Central memory CD8-positive, alpha-beta T cell (primary cell): ENCODE measurements at regions not wholly inside any gene's neighbourhood (a gene's known extent, or its start where the extent isn't known, plus 50 kb on each side); places are given as distances from the start of the nearest gene placed in this dataset.

Experiments
- ATAC-seq: fragments of 150-1000 bp; cut with Tn5 transposase; replicated peaks from 2 replicates; pipeline ENCODE4 v1.10.0; 2022; ENCODE audit warnings: mild to moderate bottlenecking, moderate FRiP score, moderate number of reproducible peaks; ENCODE audit not compliant: poor library complexity, severe bottlenecking; ENCODE audit errors: extremely low read depth
- DNase-seq, 2 donors: peaks; one replicate each; pipeline ENCODE4 v3.0.0; 2021; ENCODE audit warnings: low spot score in 2 of 2
- H3K27ac Mint-ChIP-seq: one replicate; pipeline ENCODE4 v1.8.0; 2022; ENCODE audit warnings: low read depth, mild to moderate bottlenecking, moderate library complexity, mixed read lengths
- H3K27me3 Mint-ChIP-seq: one replicate; pipeline ENCODE4 v1.8.0; 2022; ENCODE audit warnings: mixed read lengths
- H3K36me3 Mint-ChIP-seq: one replicate; pipeline ENCODE4 v1.8.0; 2022; ENCODE audit warnings: mild to moderate bottlenecking, moderate library complexity, mixed read lengths; ENCODE audit not compliant: insufficient read depth
- H3K4me1 Mint-ChIP-seq: one replicate; pipeline ENCODE4 v1.8.0; 2022; ENCODE audit warnings: mixed read lengths
- H3K4me3 Mint-ChIP-seq: one replicate; pipeline ENCODE4 v1.8.0; 2022; ENCODE audit warnings: mild to moderate bottlenecking, moderate library complexity, mixed read lengths
- H3K9me3 Mint-ChIP-seq: one replicate; pipeline ENCODE4 v1.8.0; 2022; ENCODE audit warnings: mixed read lengths

DNA sequence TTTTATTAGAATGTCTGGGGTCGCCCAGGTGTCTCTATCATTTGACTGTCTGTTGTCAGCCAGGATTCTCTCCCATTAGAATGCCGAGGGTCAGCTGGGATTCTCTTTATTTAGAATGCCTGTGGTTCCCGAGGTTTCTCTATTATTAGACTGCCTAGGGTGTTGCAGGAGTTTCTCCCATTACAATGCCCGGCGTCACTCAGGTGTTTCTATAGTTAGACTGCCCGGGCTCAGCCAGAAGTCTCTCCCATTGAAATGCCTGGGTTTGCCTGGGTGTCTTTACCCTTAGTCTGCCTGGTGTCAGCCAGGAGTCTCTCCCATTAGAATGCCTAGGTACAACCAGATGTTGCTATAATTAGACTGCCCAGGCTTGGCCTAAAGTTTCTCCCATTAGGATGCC lies 2252.0 kb downstream of the TP53TG3F start:
- Mint-ChIP-seq H3K9me3 (peaks cover 12% of the 10 kb centered on the region), H3K27ac (no peak overlapping the region), H3K4me1 (no peaks in the 10 kb centered on the region), H3K36me3 (no peaks in the 10 kb centered on the region), H3K27me3 (no peaks in the 10 kb centered on the region), H3K4me3 (no peak overlapping the region)
- ATAC-seq = no peak
- no peak for DNase-seq

GRCh38 chr16:35711958-35712357 lies 2252.5 kb downstream of the TP53TG3F start:
- Mint-ChIP-seq H3K4me3 (no peak overlapping the region), H3K36me3 (no peaks in the 10 kb centered on the region), H3K4me1 (no peaks in the 10 kb centered on the region), H3K9me3 (peaks cover 12% of the 10 kb centered on the region), H3K27me3 (no peaks in the 10 kb centered on the region), H3K27ac (no peak overlapping the region)
- no peak for DNase-seq
- no peak for ATAC-seq

DNA sequence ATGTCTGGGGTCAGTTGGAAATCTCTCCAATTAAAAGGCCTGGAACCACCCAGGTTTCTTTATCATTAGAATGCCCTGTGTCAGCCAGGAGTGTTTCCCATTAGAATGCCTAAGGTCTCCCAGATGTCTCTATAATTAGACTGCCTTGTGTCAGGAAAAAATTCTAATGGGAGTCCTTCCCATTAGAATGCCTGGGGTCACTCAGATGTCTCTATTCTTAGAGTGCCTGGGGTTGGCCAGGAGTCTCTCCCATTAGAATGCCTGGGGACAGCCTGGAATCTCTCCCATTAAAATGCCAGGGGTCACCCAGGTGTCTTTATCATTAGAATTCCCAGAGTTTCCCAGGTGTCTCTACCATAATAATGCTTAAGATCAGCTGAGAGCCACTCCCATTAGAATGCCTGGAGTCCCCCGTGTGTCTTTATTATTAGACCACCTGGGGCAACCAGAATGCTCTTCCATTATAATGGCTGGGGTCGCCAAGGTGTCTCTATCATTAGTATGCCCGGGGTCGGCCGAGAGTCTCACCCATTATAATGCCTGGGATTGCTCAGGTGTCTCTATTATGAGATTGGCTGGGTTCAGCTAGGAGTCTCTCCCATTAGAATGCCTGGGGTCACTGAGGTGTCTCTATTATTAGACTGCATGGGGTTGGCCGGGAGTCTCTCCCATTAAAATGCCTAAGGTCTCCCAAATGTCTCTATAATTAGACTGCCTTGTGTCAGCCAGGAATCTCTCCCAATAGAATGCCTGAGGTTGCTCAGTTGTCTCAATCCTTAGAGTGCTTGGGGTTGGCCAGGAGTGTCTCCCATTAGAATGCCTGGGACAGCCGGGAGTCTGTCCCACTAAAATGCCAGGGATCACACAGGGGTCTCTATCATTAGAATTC lies 2254.6 kb downstream of the TP53TG3F start:
- Mint-ChIP-seq H3K4me1 (no peaks in the 10 kb centered on the region), H3K27me3 (no peaks in the 10 kb centered on the region), H3K27ac (no peak overlapping the region), H3K36me3 (no peaks in the 10 kb centered on the region), H3K9me3 (peaks cover 22% of the 10 kb centered on the region), H3K4me3 (no peak overlapping the region)
- DNase-seq (no peak), ATAC-seq (no peak)

DNA sequence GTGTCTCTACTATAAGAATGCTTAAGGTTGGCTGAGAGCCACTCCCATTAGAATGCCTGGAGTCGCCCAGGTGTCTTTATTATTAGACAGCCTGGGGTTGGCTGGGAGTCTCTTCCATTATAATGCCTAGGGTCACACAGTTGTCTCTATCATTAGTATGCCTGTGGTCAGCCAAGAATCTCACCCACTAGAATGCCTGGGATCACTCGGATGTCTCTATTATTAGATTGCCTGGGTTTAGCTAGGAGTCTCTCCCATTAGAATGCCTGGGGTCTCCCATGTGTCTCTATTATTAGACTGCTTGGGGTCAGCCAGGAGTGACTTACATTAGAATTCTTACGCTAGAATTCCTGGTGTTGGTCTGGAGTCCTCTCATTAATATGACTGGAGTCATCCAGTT lies 2255.3 kb downstream of the TP53TG3F start:
- Mint-ChIP-seq H3K27ac (no peak overlapping the region), H3K4me1 (no peaks in the 10 kb centered on the region), H3K9me3 (peaks cover 22% of the 10 kb centered on the region), H3K27me3 (no peaks in the 10 kb centered on the region), H3K4me3 (no peak overlapping the region), H3K36me3 (no peaks in the 10 kb centered on the region)
- ATAC-seq (no peak), DNase-seq (no peak)

DNA sequence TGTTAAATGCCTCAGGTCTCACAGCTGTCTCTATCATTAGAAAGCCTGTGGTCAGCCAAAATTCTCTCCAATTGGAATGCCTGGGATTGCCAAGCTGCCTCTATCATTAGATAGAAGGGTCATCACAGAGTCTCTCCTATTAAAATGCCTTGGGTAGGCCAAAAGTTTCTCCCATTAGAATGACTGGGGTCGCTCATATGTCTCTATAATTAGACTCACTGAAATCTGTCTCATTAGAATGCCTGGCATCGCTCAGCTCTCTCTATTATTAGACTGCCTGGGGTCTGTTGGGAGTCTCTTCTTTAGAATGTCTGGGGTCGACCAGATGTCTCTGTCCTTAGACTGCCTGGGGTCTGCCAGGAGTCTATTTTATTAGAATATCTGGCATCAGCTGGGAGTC lies 2265.1 kb downstream of the TP53TG3F start:
- no peak overlapping the region for H3K27ac Mint-ChIP-seq
- ATAC-seq (no peak), DNase-seq (no peak)
- H3K27me3 Mint-ChIP-seq = no peaks in the 10 kb centered on the region
- no peak overlapping the region for H3K4me3 Mint-ChIP-seq
- peaks cover 25% of the 10 kb centered on the region for H3K9me3 Mint-ChIP-seq
- no peaks in the 10 kb centered on the region for H3K4me1 Mint-ChIP-seq
- no peaks in the 10 kb centered on the region for H3K36me3 Mint-ChIP-seq

- ATAC-seq = no peak
- DNase-seq = no peak
- no peaks in the 10 kb centered on the region for H3K36me3 Mint-ChIP-seq
- no peak overlapping the region for H3K4me3 Mint-ChIP-seq
- H3K4me1 Mint-ChIP-seq = no peaks in the 10 kb centered on the region
- H3K9me3 Mint-ChIP-seq = peaks cover 33% of the 10 kb centered on the region
- H3K27me3 Mint-ChIP-seq = no peaks in the 10 kb centered on the region
- H3K27ac Mint-ChIP-seq = no peak overlapping the region
These were observed 2266.5 kb downstream of the TP53TG3F start for GRCh38 chr16:35725949-35726348.

- no peak overlapping the region for H3K27ac Mint-ChIP-seq
- no peak for ATAC-seq
- no peak overlapping the region for H3K4me3 Mint-ChIP-seq
- peaks cover 31% of the 10 kb centered on the region for H3K9me3 Mint-ChIP-seq
- no peaks in the 10 kb centered on the region for H3K4me1 Mint-ChIP-seq
- DNase-seq = no peak
- H3K36me3 Mint-ChIP-seq = no peaks in the 10 kb centered on the region
- H3K27me3 Mint-ChIP-seq = no peaks in the 10 kb centered on the region
These were observed 2270.8 kb downstream of the TP53TG3F start for GRCh38 chr16:35730251-35730650.

- Mint-ChIP-seq H3K4me1 (no peaks in the 10 kb centered on the region), H3K36me3 (no peaks in the 10 kb centered on the region), H3K9me3 (peaks cover 35% of the 10 kb centered on the region), H3K27me3 (no peaks in the 10 kb centered on the region), H3K27ac (no peak overlapping the region), H3K4me3 (no peak overlapping the region)
- ATAC-seq = no peak
- no peak for DNase-seq
These were observed 2272.1 kb downstream of the TP53TG3F start for GRCh38 chr16:35731341-35732040.

- Mint-ChIP-seq H3K27ac (no peak overlapping the region), H3K36me3 (no peaks in the 10 kb centered on the region), H3K4me1 (no peaks in the 10 kb centered on the region), H3K9me3 (peaks cover 37% of the 10 kb centered on the region), H3K4me3 (no peak overlapping the region), H3K27me3 (no peaks in the 10 kb centered on the region)
- DNase-seq (no peak), ATAC-seq (no peak)
These were observed 2272.8 kb downstream of the TP53TG3F start for GRCh38 chr16:35732046-35732810.

GRCh38 chr16:35733278-35733965 lies 2274.0 kb downstream of the TP53TG3F start:
- Mint-ChIP-seq H3K4me3 (no peak overlapping the region), H3K4me1 (no peaks in the 10 kb centered on the region), H3K9me3 (peaks cover 45% of the 10 kb centered on the region), H3K27me3 (no peaks in the 10 kb centered on the region), H3K27ac (no peak overlapping the region), H3K36me3 (no peaks in the 10 kb centered on the region)
- no peak for DNase-seq
- no peak for ATAC-seq

DNA sequence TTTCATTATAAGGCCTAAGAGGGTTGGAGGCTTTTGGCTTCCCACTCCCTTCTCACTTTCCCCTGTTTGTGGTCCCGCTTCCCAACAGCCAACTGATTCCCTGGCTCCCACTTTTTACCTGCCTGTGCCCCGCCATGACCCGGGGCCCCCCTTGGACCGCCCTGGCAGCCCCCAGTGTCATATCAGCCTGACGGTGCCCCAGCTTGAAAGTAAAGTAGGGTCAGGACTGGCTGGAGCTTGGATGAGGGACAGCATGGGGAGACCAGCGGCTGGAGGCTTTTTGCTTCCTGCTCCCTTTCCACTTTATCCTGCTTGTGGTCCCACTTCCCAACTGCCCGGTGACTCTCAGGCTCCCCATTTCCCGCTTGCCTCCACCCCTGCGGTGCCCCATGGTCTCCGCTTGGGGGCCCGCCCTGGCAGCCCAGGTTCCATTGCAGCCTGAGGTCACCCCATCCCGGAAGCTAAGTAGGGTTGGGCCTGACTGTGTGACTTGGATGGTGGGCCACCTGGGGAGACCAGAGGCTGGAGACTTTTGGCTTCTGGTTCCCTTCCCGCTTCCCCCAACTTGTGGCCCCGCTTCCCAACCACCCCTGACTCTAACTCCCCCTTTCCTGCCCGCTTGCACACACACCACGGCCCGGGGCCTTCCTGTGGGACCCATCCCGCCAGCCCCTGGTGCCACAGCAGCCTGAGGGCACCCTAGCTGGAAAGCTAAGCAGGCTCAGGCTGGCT lies 2274.7 kb downstream of the TP53TG3F start:
- Mint-ChIP-seq H3K9me3 (peaks cover 52% of the 10 kb centered on the region), H3K27me3 (no peaks in the 10 kb centered on the region), H3K4me1 (no peaks in the 10 kb centered on the region), H3K4me3 (no peak overlapping the region), H3K36me3 (no peaks in the 10 kb centered on the region), H3K27ac (no peak overlapping the region)
- DNase-seq (no peak), ATAC-seq (no peak)
